ENCODE measurements at regions not wholly inside any gene's neighbourhood (a gene's known extent, or its start where the extent isn't known, plus 50 kb on each side); places are given as distances from the start of the nearest gene placed in this dataset.

GRCh38 chr5:2141254-2142000, 258.7 kb upstream of the IRX4 start:
- H3K36me3 ChIP-seq (replicated peaks): no peaks in the 10 kb centered on the region
- no peak overlapping the region for H3K27ac ChIP-seq
- no peak for TF ChIP-seq CTCF (IDR thresholded peaks at IDR 0.05; ENCODE audit: low read depth, low read length, missing control alignments)
- in situ Hi-C loops (cut with HindIII; ENCODE audit: low pct_ligation_motif_present, low sequenced_read_pairs): no loop called here
- no peak overlapping the region for H3K4me3 ChIP-seq (ENCODE audit: low read depth, low read length)
- H3K27me3 ChIP-seq (replicated peaks): no peaks in the 10 kb centered on the region
- no peak for DNase-seq

- in situ Hi-C loops (cut with HindIII; ENCODE audit: low pct_ligation_motif_present, low sequenced_read_pairs): no loop called here
These were observed 257.9 kb upstream of the IRX4 start for GRCh38 chr5:2140501-2141175.

GRCh38 chr5:2139478-2139877, 256.8 kb upstream of the IRX4 start:
- DNase-seq: no peak
- Histone ChIP-seq H3K4me3 (ENCODE audit: low read depth, low read length) (no peak overlapping the region), H3K27ac (no peak overlapping the region), H3K27me3 (replicated peaks) (no peaks in the 10 kb centered on the region), H3K36me3 (replicated peaks) (no peaks in the 10 kb centered on the region)
- no peak for TF ChIP-seq CTCF (IDR thresholded peaks at IDR 0.05; ENCODE audit: low read depth, low read length, missing control alignments)
- in situ Hi-C loops (cut with HindIII; ENCODE audit: low pct_ligation_motif_present, low sequenced_read_pairs): no loop called here

More at GRCh38 chr5:2140501-2141175, 257.9 kb upstream of the IRX4 start:
- Histone ChIP-seq H3K27ac (no peak overlapping the region), H3K27me3 (replicated peaks) (no peaks in the 10 kb centered on the region), H3K36me3 (replicated peaks) (no peaks in the 10 kb centered on the region), H3K4me3 (ENCODE audit: low read depth, low read length) (no peak overlapping the region)
- no peak for TF ChIP-seq CTCF (IDR thresholded peaks at IDR 0.05; ENCODE audit: low read depth, low read length, missing control alignments)
- DNase-seq: no peak

- TF ChIP-seq CTCF (IDR thresholded peaks at IDR 0.05; ENCODE audit: low read depth, low read length, missing control alignments): no peak
- no peak for DNase-seq
- no peak overlapping the region for H3K4me3 ChIP-seq (ENCODE audit: low read depth, low read length)
- no peak overlapping the region for H3K27ac ChIP-seq
- in situ Hi-C loops (cut with HindIII; ENCODE audit: low pct_ligation_motif_present, low sequenced_read_pairs): no loop called here
- H3K27me3 ChIP-seq (replicated peaks): no peaks in the 10 kb centered on the region
- H3K36me3 ChIP-seq (replicated peaks): no peaks in the 10 kb centered on the region
These were observed 256.2 kb upstream of the IRX4 start for GRCh38 chr5:2138896-2139295.

- TF ChIP-seq CTCF (IDR thresholded peaks at IDR 0.05; ENCODE audit: low read depth, low read length, missing control alignments): no peak
These were observed 254.8 kb upstream of the IRX4 start for GRCh38 chr5:2137444-2138050.

More at GRCh38 chr5:2137444-2138050, 254.8 kb upstream of the IRX4 start:
- Histone ChIP-seq H3K4me3 (ENCODE audit: low read depth, low read length) (no peak overlapping the region), H3K27ac (no peak overlapping the region), H3K36me3 (replicated peaks) (no peaks in the 10 kb centered on the region), H3K27me3 (replicated peaks) (no peaks in the 10 kb centered on the region)
- in situ Hi-C loops (cut with HindIII; ENCODE audit: low pct_ligation_motif_present, low sequenced_read_pairs): no loop called here
- no peak for DNase-seq

All from brain microvascular endothelial cell (primary cell).